ENCODE measurements at regions not wholly inside any gene's neighbourhood (a gene's known extent, or its start where the extent isn't known, plus 50 kb on each side); places are given as distances from the start of the nearest gene placed in this dataset.

- no peak for TF ChIP-seq EP300 (IDR thresholded peaks at IDR 0.05)
- TF ChIP-seq POLR2A (IDR thresholded peaks at IDR 0.05): no peak
Measured at GRCh38 chr18:55974521-55974920, 386.5 kb upstream of the TCF4 start.

All from ovary (tissue), 1 donor.